ENCODE measurements at regions not wholly inside any gene's neighbourhood (a gene's known extent, or its start where the extent isn't known, plus 50 kb on each side); places are given as distances from the start of the nearest gene placed in this dataset.
"Not testable (repeated sequence)": the region's sequence is repeated elsewhere in the genome, so short reads cannot be mapped to it uniquely, and the experiment has no call there.

DNA sequence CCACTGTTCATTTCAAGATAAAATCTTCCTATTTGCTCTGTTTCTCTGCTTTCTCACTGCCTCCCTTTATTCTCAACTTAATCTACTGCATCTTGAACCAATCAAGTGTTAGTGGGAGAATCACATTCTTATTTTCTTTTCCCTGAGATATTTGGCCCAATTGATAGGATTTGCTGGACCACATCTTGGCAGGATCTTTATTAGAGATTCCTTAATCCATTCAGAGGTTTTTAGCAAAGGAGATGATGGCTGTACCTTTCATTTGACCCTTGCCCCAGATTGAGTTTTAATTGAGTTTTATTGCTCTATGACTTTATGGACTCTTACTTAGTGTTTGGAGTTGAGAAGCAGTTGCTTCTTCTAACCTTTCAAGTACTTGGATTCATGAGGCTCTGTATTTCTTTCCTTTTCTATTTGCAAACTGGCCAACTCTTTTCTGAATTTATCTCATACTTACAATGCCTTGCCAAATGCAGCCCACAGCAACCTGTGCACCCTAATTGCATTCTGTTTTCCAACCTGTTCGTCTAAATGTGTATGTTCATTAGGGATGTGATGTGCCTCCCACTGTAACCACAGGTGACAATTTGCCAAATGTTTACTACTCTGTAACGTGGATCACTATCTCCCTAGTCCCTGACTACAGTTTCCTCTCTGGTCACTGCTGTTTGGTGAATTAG is 274.8 kb upstream of the KAZN start:
- no peak for DNase-seq

GRCh38 chr1:14324248-14324630 is 274.2 kb upstream of the KAZN start:
- no peaks in the 10 kb centered on the region for H3K36me3 ChIP-seq
- H3K4me3 ChIP-seq, result no peak overlapping the region
- no peak for DNase-seq
- peaks cover 2% of the 10 kb centered on the region; the same call in 1 of the 2 replicates for H3K9me3 ChIP-seq
- no peaks in the 10 kb centered on the region for H3K27me3 ChIP-seq

More for the DNA sequence above, 274.8 kb upstream of the KAZN start:
- Histone ChIP-seq H3K27me3 (no peaks in the 10 kb centered on the region), H3K4me3 (no peak overlapping the region), H3K36me3 (no peaks in the 10 kb centered on the region), H3K9me3 (peaks cover 2% of the 10 kb centered on the region; the same call in 1 of the 2 replicates)

GRCh38 chr1:14326857-14327256 is 271.6 kb upstream of the KAZN start:
- no peak for DNase-seq
- Histone ChIP-seq H3K9me3 (no peaks in the 10 kb centered on the region), H3K4me3 (no peak overlapping the region), H3K36me3 (no peaks in the 10 kb centered on the region), H3K27me3 (no peaks in the 10 kb centered on the region)

DNA sequence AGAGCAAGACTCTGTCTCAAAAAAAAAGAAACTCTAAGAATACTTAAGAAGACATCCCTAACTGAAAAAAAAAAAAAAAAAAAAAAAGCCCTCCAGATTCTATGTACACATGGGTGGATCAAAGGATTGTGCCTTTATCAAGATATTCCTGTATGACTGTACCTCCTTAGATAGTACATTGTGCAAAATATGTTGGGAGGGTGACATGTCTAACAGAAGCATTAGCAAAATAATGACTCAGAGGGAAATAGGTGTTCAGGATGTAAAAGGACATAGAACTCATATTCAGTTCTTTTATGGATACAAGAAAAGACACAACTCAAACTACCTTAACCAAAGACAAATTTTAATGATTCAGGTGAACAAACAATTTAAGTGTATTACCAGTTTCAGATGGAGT is 269.8 kb upstream of the KAZN start:
- no peak overlapping the region for H3K4me3 ChIP-seq
- H3K36me3 ChIP-seq, result no peaks in the 10 kb centered on the region
- DNase-seq, result no peak
- H3K27me3 ChIP-seq, result no peaks in the 10 kb centered on the region
- no peaks in the 10 kb centered on the region for H3K9me3 ChIP-seq

- no peaks in the 10 kb centered on the region for H3K27me3 ChIP-seq
- peaks cover 5% of the 10 kb centered on the region; the same call in 1 of the 2 replicates for H3K9me3 ChIP-seq
- DNase-seq, result peak; percentile 5
- no peak overlapping the region for H3K4me3 ChIP-seq
- H3K36me3 ChIP-seq, result no peaks in the 10 kb centered on the region
Observed at GRCh38 chr1:14332158-14332557, 266.3 kb upstream of the KAZN start.

DNA sequence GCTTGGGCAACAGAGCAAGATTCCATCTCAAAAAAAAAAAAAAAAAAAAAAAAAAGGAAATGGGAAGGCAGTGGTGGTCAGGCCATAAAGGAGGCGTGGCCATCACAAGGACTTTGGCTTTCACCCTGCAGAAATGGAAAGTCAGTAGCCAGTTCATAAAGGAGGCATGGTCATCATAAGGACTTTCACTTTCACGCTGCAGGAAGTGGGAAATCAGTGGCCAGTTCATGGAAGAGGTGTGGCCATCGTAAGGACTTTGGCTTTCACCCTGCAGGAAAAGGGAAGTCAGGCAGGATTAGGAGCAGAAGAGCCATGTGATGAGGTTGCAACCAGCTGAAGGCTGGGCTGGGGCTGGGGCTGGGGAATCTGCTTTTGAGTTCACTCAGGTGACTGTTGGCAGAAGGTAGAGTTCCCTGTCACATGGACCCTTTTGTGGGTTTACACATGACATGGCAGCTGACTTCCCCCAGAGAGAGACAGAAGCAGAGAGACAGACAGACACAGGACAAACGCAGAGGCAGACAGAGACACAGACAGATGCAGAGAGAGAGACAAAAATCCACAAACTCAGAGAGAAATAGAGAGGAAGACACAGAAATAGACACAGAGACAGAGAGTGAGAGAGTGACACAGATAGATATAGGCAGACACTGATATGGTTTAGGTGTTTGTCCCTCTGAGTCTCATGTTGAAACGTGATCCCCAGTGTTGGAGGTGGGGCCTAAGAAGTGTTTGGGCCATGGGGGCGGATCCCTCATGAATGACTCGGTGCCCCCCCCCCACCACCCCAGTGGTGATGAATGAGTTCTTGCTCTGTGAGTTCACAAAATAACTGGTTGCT is 263.9 kb upstream of the KAZN start:
- Histone ChIP-seq H3K27me3 (no peaks in the 10 kb centered on the region), H3K36me3 (no peaks in the 10 kb centered on the region), H3K9me3 (peaks cover 5% of the 10 kb centered on the region; the same call in 1 of the 2 replicates), H3K4me3 (no peak overlapping the region)
- DNase-seq, result peak; percentile 19

DNA sequence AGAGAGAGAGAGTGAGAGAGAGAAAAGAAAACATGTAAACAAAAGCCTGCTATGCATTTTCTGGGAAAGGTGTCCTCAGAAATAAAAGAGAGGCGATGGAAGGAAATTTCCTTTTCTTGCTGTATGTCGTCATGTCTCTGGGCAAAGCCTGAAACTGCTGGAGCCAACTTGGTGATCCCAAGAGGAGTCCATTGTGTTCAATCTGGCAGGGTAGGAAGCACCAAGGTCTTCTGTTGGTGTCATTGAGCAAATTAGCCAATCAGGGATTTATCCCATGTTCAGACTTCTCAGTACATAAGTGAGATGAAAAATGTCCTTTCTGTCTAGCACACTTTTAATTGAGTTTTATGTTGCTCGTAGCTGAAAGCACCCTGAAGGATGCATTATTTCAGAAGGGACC is 260.0 kb upstream of the KAZN start:
- peaks cover 5% of the 10 kb centered on the region; the same call in 1 of the 2 replicates for H3K9me3 ChIP-seq
- H3K4me3 ChIP-seq, result no peak overlapping the region
- H3K27me3 ChIP-seq, result no peaks in the 10 kb centered on the region
- no peaks in the 10 kb centered on the region for H3K36me3 ChIP-seq
- no peak for DNase-seq

- Histone ChIP-seq H3K4me3 (no peak overlapping the region), H3K27me3 (no peaks in the 10 kb centered on the region), H3K36me3 (no peaks in the 10 kb centered on the region), H3K9me3 (peaks cover 5% of the 10 kb centered on the region; the same call in 1 of the 2 replicates)
- DNase-seq, result no peak
Observed at GRCh38 chr1:14339288-14339687, 259.2 kb upstream of the KAZN start.

DNA sequence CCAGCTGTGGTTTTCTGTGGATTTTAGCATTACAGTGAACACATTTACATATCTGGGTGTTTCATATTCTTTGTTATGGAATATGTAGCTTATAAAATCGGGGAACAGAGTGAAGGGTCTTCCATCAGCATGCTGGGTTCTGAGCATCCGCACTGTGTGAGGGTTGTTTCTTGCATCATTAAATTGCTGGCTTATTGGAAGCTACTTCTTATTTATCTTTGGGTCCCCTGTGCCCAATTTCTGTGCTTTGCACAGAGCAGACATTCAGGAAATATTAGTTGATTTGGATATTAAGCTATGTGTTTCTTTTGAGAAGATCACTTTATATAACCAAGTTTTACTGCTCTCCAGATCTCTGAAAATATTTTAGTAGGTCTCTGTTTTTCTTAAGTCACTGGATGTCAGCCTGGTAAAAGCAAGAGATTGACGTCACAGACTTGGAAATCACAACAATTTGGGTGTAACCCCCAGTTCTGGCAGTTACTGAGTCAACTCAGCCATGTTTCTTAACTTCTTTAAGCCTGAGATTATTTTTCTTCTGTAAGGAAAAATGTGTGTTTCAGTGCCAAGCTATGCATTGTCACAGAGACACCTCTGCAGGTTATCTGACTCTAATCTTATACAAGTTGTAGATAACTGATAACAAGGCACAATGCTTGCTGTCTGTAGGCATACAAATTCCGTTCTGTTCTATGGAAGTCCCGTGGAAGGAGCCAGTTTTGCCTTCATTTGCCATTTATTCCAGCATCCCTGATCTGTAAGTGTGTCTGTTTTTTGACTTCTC is 258.3 kb upstream of the KAZN start:
- H3K4me3 ChIP-seq, result no peak overlapping the region
- H3K27me3 ChIP-seq, result no peaks in the 10 kb centered on the region
- DNase-seq, result peak; percentile 11
- peaks cover 5% of the 10 kb centered on the region; the same call in 1 of the 2 replicates for H3K9me3 ChIP-seq
- no peaks in the 10 kb centered on the region for H3K36me3 ChIP-seq

- H3K9me3 ChIP-seq, result no peaks in the 10 kb centered on the region; the same call in 1 of the 2 replicates
- DNase-seq, result no peak
- no peaks in the 10 kb centered on the region for H3K27me3 ChIP-seq
- no peaks in the 10 kb centered on the region for H3K36me3 ChIP-seq
- no peak overlapping the region for H3K4me3 ChIP-seq
Observed at GRCh38 chr1:14341147-14341546, 257.3 kb upstream of the KAZN start.

DNA sequence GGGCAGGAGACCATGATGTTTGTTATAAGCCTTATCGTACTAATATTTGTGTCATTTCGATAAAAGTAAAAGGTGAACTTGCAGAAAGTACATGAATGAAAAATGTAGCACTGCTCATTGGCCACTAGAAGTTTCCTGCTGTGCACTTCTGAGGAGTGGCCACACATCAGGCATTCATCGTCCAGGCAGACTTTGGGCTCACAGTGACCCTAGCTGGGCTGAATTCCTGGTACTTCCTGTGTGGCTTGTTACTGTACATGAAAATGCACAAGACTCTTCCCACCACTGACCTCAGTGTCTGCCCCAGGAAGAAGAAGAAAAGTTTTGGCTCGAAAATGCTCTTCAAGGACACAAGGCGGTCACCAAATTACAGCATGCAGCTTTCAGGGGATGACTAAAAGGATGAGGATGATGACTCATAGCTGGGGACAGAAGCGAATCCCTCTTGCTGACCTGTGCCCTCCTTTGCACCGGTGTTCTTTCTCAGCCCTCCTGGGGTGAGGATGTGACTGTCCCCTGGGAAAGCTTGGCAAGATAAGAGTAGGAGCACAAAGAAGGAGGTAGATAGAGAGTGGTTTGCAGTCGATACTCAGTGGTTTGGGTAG is 252.4 kb upstream of the KAZN start:
- H3K36me3 ChIP-seq, result no peaks in the 10 kb centered on the region
- no peaks in the 10 kb centered on the region for H3K9me3 ChIP-seq
- no peak overlapping the region for H3K4me3 ChIP-seq
- DNase-seq, result peak; percentile 6
- no peaks in the 10 kb centered on the region for H3K27me3 ChIP-seq

GRCh38 chr1:14347186-14347585 is 251.3 kb upstream of the KAZN start:
- no peaks in the 10 kb centered on the region for H3K27me3 ChIP-seq
- no peaks in the 10 kb centered on the region for H3K9me3 ChIP-seq
- DNase-seq, result no peak
- H3K36me3 ChIP-seq, result no peaks in the 10 kb centered on the region
- no peak overlapping the region for H3K4me3 ChIP-seq

GRCh38 chr1:14347776-14348175 is 250.7 kb upstream of the KAZN start:
- Histone ChIP-seq H3K27me3 (no peaks in the 10 kb centered on the region), H3K9me3 (no peaks in the 10 kb centered on the region), H3K4me3 (no peak overlapping the region), H3K36me3 (no peaks in the 10 kb centered on the region)
- DNase-seq, result no peak

- no peak for DNase-seq
- H3K27me3 ChIP-seq, result no peaks in the 10 kb centered on the region
- H3K36me3 ChIP-seq, result no peaks in the 10 kb centered on the region
- H3K4me3 ChIP-seq, result no peak overlapping the region
- no peaks in the 10 kb centered on the region for H3K9me3 ChIP-seq
Observed at GRCh38 chr1:14350197-14350596, 248.3 kb upstream of the KAZN start.

GRCh38 chr1:14352897-14353296 is 245.6 kb upstream of the KAZN start:
- Histone ChIP-seq H3K4me3 (no peak overlapping the region), H3K9me3 (peaks cover 2% of the 10 kb centered on the region; the same call in 1 of the 2 replicates), H3K36me3 (no peaks in the 10 kb centered on the region), H3K27me3 (no peaks in the 10 kb centered on the region)
- no peak for DNase-seq

DNA sequence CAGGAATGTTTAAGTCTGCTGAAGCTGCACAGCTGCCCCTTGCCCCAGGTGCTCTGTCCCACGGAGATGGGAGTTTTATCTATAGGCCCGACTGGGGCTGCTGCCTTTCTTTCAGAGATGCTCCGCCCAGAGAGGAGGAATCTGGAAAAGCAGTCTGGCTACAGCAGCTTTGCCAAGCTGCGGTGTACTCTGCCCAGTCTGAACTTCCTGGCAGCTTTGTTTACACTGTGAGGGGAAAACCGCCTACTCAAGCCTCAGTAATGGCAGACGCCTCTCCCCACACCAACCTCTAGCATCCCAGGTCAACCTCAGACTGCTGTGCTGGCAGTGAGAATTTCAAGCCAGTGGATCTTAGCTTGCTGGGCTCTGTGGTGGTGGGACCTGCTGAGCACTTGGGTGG is 237.5 kb upstream of the KAZN start:
- H3K36me3 ChIP-seq, H3K27me3 ChIP-seq, H3K4me3 ChIP-seq: not testable (repeated sequence)
- DNase-seq, result peak; percentile 88
- H3K9me3 ChIP-seq, result peaks cover 12% of the 10 kb centered on the region

DNA sequence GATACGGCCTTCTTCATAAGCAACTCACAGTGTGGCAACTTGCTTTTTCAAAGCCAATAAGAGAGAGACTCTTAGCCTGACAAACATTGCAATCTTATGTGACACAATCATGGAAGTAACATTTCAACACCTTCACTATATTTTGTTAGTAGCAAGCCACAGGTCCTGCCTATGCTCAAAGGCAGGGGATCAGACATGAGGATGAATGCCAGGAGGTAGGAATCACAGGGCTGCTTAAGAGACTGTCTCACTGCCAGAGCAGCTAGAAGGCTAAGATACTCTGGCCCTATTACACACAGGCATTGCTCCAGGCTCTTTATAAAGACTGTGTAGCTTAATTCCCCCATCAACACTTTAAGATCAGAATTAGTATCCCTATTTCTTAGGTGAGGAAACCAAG is 236.2 kb upstream of the KAZN start:
- no peak overlapping the region for H3K4me3 ChIP-seq
- peak; percentile 6 for DNase-seq

More for the DNA sequence above, 236.2 kb upstream of the KAZN start:
- no peaks in the 10 kb centered on the region for H3K27me3 ChIP-seq
- no peaks in the 10 kb centered on the region for H3K36me3 ChIP-seq
- peaks cover 10% of the 10 kb centered on the region for H3K9me3 ChIP-seq

All from MG63 (cell line).